Neural cell (in vitro differentiated cells): ENCODE measurements at regions not wholly inside any gene's neighbourhood (a gene's known extent, or its start where the extent isn't known, plus 50 kb on each side); places are given as distances from the start of the nearest gene placed in this dataset.

ENCODE experiments used
- H2AFZ ChIP-seq: fragments of 200-600, 300-800 bp; sonication (generic), shearing (Covaris generic); 2 replicates; pipeline ENCODE4 v1.6.0; 2014; ENCODE audit warnings: low read depth, mild to moderate bottlenecking, antibody characterized with exemption, low read length, moderate library complexity
- H3F3A ChIP-seq: fragments of 200-600 bp; shearing (Covaris generic); 2 replicates; pipeline ENCODE4 v1.6.1; 2016; ENCODE audit warnings: mild to moderate bottlenecking, moderate library complexity, mixed read lengths, antibody characterized with exemption, low read length; ENCODE audit not compliant: insufficient read depth, poor library complexity, severe bottlenecking
- H3K27ac ChIP-seq: fragments of 200-600, 300-800 bp; sonication (generic), shearing (Covaris generic); 2 replicates; pipeline ENCODE4 v1.5.1; 2014; ENCODE audit warnings: mild to moderate bottlenecking, low read length, moderate library complexity
- H3K27me3 ChIP-seq: fragments of 300-800, 200-600 bp; sonication (generic), shearing (Covaris generic); 2 replicates; pipeline ENCODE4 v1.6.0; 2014; ENCODE audit warnings: mild to moderate bottlenecking, low read depth, low read length, moderate library complexity; ENCODE audit not compliant: insufficient read depth
- H3K36me3 ChIP-seq: fragments of 300-800, 200-600 bp; sonication (generic), shearing (Covaris generic); 2 replicates; pipeline ENCODE4 v1.5.1; 2014; ENCODE audit warnings: mild to moderate bottlenecking, antibody characterized with exemption, low read length, moderate library complexity; ENCODE audit not compliant: insufficient read depth
- H3K4me2 ChIP-seq: fragments of 300-800, 200-600 bp; sonication (generic), shearing (Covaris generic); 2 replicates; pipeline ENCODE4 v1.6.0; 2014; ENCODE audit warnings: mild to moderate bottlenecking, low read length
- H3K4me3 ChIP-seq: fragments of 300-800, 200-600 bp; sonication (generic), shearing (Covaris generic); 2 replicates; pipeline ENCODE4 v1.5.1; 2014; ENCODE audit warnings: mild to moderate bottlenecking, low read length, moderate library complexity
- H3K79me2 ChIP-seq: fragments of 200-600 bp; shearing (Covaris generic); replicated peaks from 2 replicates; pipeline ENCODE4 v1.6.0; 2014; ENCODE audit warnings: mild to moderate bottlenecking, low read length, moderate library complexity; ENCODE audit not compliant: insufficient read depth
- H3K9ac ChIP-seq: fragments of 300-800, 200-600 bp; sonication (generic), shearing (Covaris generic); 2 replicates; pipeline ENCODE4 v1.6.1; 2016; ENCODE audit warnings: mild to moderate bottlenecking, low read length, mixed read lengths
- H3K9me2 ChIP-seq: fragments of 200-600 bp; shearing (Covaris generic); 2 replicates; pipeline ENCODE4 v1.6.1; 2016; ENCODE audit warnings: mild to moderate bottlenecking, low read length, mixed read lengths; ENCODE audit not compliant: insufficient read depth
- H3K9me3 ChIP-seq: fragments of 200-600, 300-800 bp; sonication (generic), shearing (Covaris generic); 2 replicates; pipeline ENCODE4 v1.6.1; 2016; ENCODE audit warnings: mild to moderate bottlenecking, mixed run types, low read length, moderate library complexity, mixed read lengths
- H4K20me1 ChIP-seq: fragments of 200-600 bp; shearing (Covaris generic); 2 replicates; pipeline ENCODE4 v1.6.1; 2016; ENCODE audit warnings: mild to moderate bottlenecking, mixed run types; ENCODE audit not compliant: insufficient read depth
- CTCF ChIP-seq: fragments of 450-650 bp; IDR thresholded peaks from 2 replicates; pipeline ENCODE4 v1.5.1; 2014; ENCODE audit warnings: antibody characterized with exemption, mild to moderate bottlenecking, moderate library complexity; ENCODE audit not compliant: poor library complexity, severe bottlenecking
- EP300 ChIP-seq: fragments of 450-650 bp; conservative IDR thresholded peaks from 2 replicates; pipeline ENCODE4 v1.6.1; 2014; ENCODE audit warnings: antibody characterized with exemption, mild to moderate bottlenecking, moderate library complexity; ENCODE audit not compliant: poor library complexity, severe bottlenecking
- EZH2 ChIP-seq: fragments of 200-600, 300-800 bp; shearing (Covaris generic), sonication (generic); IDR thresholded peaks from 2 replicates; pipeline ENCODE4 v1.6.1; 2014; ENCODE audit warnings: antibody characterized with exemption, low read length, borderline replicate concordance, mild to moderate bottlenecking; ENCODE audit not compliant: insufficient read depth, poor library complexity, severe bottlenecking
- MXI1 ChIP-seq: fragments of 450-650 bp; conservative IDR thresholded peaks from 2 replicates; pipeline ENCODE4 v1.6.1; 2014; ENCODE audit warnings: antibody characterized with exemption, mild to moderate bottlenecking; ENCODE audit not compliant: poor library complexity, severe bottlenecking
- POLR2AphosphoS5 ChIP-seq: IDR thresholded peaks from 2 replicates; pipeline ENCODE4 v1.6.1; 2012
- RAD21 ChIP-seq: fragments of 450-650 bp; conservative IDR thresholded peaks from 2 replicates; pipeline ENCODE4 v1.6.1; 2014; ENCODE audit warnings: antibody characterized with exemption, mild to moderate bottlenecking, moderate library complexity
- REST ChIP-seq: IDR thresholded peaks from 2 replicates; pipeline ENCODE4 v1.6.1; 2012; ENCODE audit warnings: borderline replicate concordance
- SMC3 ChIP-seq: fragments of 450-650 bp; conservative IDR thresholded peaks from 2 replicates; pipeline ENCODE4 v1.6.1; 2014; ENCODE audit warnings: antibody characterized with exemption, mild to moderate bottlenecking, moderate library complexity; ENCODE audit not compliant: poor library complexity
- TAF1 ChIP-seq: IDR thresholded peaks from 2 replicates; pipeline ENCODE4 v1.6.1; 2012; ENCODE audit warnings: low read depth

- H3K36me3 ChIP-seq = no peaks in the 10 kb centered on the region
- H3K27me3 ChIP-seq = no peaks in the 10 kb centered on the region
- no peaks in the 10 kb centered on the region for H3K9me2 ChIP-seq
- no peaks in the 10 kb centered on the region for H3F3A ChIP-seq
- no peak overlapping the region for H3K27ac ChIP-seq
- no peaks in the 10 kb centered on the region for H4K20me1 ChIP-seq
- no peaks in the 10 kb centered on the region for H3K79me2 ChIP-seq
- no peaks in the 10 kb centered on the region for H3K9me3 ChIP-seq
- H2AFZ ChIP-seq = no peak overlapping the region
- TF ChIP-seq EZH2 (no peak), SMC3 (no peak), MXI1 (no peak), POLR2AphosphoS5 (no peak), RAD21 (no peak), TAF1 (no peak), REST (no peak), EP300 (no peak)
- H3K4me3 ChIP-seq = no peak overlapping the region
- H3K9ac ChIP-seq = no peak overlapping the region
- no peak overlapping the region for H3K4me2 ChIP-seq
Observed at GRCh38 chr2:240320204-240320993, 115.1 kb upstream of the GPC1 start.

GRCh38 chr2:240322231-240322955, 113.1 kb upstream of the GPC1 start:
- Histone ChIP-seq H3K79me2 (no peaks in the 10 kb centered on the region), H3K27me3 (no peaks in the 10 kb centered on the region), H3K9me3 (no peaks in the 10 kb centered on the region), H2AFZ (no peak overlapping the region), H3K9me2 (no peaks in the 10 kb centered on the region), H3K9ac (no peak overlapping the region), H3F3A (no peaks in the 10 kb centered on the region), H3K4me2 (no peak overlapping the region), H4K20me1 (no peaks in the 10 kb centered on the region), H3K36me3 (no peaks in the 10 kb centered on the region), H3K4me3 (no peak overlapping the region), H3K27ac (no peak overlapping the region)
- TF ChIP-seq TAF1 = no peak
- no peak for TF ChIP-seq RAD21
- TF ChIP-seq MXI1 = no peak
- TF ChIP-seq POLR2AphosphoS5 = no peak
- no peak for TF ChIP-seq CTCF
- no peak for TF ChIP-seq REST
- no peak for TF ChIP-seq EP300
- no peak for TF ChIP-seq SMC3
- no peak for TF ChIP-seq EZH2
